CD1c-positive myeloid dendritic cell (primary cell): ENCODE measurements at regions not wholly inside any gene's neighbourhood (a gene's known extent, or its start where the extent isn't known, plus 50 kb on each side); places are given as distances from the start of the nearest gene placed in this dataset.
"Not testable (repeated sequence)": the region's sequence is repeated elsewhere in the genome, so short reads cannot be mapped to it uniquely, and the experiment has no call there.

Experiments
- DNase-seq: peaks from one replicate; pipeline ENCODE4 v3.0.0-alpha.2; 2016; ENCODE audit errors: extremely low spot score

GRCh38 chr10:28991333-28992270, 297.3 kb upstream of the LYZL1 start:
- peak; percentile 40 for DNase-seq

DNA sequence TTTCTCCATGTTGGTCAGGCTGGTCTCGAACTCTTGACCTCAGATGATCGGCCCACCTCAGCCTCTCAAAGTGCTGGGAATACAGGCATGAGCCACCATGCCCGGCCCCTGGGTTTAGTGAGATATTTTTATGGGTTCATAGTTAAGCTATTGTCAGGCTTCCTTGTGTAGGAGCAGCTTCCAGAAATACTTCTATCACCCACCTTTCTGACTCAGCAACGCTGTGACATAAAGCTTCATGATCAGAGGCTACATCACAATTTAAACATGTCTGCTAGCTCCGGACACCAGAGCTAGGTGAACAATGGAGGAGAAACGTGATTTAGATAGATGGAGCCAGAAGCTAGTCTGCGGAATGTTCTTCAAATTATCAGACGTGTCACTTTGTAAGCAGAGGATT, 295.8 kb upstream of the LYZL1 start:
- DNase-seq = no peak

- no peak for DNase-seq
These were observed 295.0 kb upstream of the LYZL1 start for GRCh38 chr10:28993861-28994260.

DNA sequence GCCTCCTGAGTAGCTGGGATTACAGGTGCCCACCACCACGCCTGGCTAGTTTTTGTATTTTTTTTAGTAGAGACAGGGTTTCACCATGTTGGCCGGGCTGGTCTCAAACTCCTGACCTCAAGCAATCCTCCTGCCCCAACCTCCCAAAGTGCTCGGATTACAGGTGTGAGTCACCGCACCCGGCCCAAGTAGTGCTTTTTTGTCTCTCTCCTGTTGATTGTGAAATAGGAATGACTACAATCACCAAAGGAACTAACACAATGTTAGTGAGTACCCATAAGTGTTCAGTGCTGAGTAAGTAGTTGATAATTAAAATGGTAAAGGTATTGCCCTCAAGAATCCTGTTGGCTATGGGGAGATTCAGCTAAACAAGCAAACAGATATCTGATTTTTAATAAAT, 294.1 kb upstream of the LYZL1 start:
- not testable (repeated sequence) for DNase-seq

GRCh38 chr10:28995497-28995896, 293.4 kb upstream of the LYZL1 start:
- DNase-seq = no peak

GRCh38 chr10:28996345-28996744, 292.5 kb upstream of the LYZL1 start:
- DNase-seq = no peak

GRCh38 chr10:28996947-28997551, 291.8 kb upstream of the LYZL1 start:
- DNase-seq = no peak

DNA sequence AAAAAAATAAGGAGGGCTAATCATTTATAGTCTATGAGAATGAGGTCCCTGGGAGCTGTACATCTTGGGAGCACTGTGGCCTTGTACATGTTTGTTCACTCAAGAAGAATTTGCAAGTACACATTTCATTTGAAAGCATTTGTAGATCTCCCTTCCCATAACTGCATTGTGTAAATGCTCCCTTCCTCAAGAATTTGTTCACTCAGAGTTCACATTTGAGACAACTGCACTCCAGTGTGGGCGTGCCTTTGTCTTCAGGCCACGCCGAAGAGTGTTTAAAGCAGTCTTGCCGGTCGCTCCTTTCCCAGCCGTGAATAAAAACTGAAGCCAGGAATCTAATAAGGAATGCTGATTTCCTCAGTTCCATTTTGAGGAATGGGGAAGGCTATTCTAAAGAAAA, 291.1 kb upstream of the LYZL1 start:
- DNase-seq = no peak

- no peak for DNase-seq
These were observed 287.1 kb upstream of the LYZL1 start for GRCh38 chr10:29001801-29002200.

- DNase-seq = not testable (repeated sequence)
These were observed 285.9 kb upstream of the LYZL1 start for GRCh38 chr10:29003014-29003413.

GRCh38 chr10:29005988-29006387, 282.9 kb upstream of the LYZL1 start:
- DNase-seq = no peak

GRCh38 chr10:29007370-29007747, 281.5 kb upstream of the LYZL1 start:
- no peak for DNase-seq

DNA sequence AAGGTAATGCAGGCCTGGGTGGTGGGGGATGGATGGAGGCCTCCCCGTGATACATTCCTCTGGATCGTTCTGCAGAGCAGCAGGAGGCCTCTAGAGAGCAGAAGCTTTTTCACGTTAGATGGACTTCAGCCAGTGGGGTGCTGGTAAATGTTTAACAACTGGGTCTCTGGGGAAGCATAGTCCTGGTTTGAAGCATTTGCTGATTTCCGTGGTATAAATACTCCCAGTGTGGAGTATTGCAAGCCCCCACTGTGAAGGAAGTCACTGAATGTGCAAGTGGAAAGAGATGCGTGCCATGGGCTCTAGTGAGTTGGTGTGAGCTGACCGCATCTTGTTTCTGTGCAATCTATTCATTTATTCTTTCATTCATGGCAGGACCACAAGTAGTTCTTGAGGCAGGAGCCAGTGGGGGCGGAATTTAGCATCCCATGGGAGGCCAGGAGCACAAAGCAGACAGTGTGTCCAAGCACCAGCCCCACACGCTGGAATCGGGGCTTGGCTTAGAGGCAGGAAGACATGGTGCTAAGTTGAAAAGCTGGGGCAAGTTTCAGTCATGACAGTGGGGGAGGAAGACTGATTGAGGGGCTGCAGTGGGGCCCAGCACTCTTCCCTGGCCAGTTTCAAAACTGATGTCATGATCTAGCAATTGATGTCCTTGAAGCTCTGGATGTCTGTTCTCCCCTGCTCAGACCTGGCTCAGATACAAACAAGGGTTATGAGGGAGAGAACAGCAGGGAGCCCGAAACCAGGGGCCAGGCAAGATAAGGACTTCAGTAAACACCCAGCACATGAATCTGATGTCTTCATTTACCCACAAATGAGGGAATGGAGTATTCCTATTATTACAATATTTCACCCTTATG, 280.9 kb upstream of the LYZL1 start:
- DNase-seq = no peak

DNA sequence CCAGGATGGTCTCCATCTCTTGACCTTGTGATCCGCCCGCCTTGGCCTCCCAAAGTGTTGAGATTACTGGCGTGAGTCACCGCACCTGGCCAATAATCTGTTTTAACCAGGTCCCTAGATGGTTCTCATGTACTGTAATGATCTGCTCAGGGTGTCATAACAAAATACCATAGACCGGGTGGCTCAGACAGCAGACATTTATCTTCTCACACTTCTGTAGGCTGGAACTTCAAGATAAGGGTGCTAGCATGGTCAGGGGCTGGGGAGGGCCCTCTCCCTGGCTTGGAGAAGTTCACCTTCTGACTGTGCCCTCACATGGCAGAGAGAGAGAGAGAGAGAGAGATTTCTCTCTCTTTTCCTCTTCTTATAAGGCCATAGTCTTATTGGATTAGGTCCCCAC, 279.4 kb upstream of the LYZL1 start:
- DNase-seq = no peak

DNA sequence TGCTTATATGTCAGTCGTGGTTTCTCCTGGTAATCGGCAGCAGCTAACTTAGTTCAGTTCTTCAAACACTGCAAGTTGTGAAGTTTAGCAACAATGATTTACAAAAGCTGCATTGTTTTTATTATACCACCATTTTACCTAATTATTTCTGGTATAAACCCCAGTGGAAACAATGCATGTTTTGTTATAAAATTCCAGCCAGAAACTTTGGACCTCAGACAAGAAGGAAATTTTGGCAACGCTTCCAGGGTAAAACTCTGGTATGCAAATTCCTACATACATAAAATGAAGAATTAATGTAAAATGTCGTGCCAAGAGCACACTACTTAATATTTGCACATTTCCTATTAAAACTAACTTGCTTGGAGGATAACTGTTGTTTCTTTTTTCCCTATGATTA, 277.4 kb upstream of the LYZL1 start:
- no peak for DNase-seq

GRCh38 chr10:29012926-29013554, 275.8 kb upstream of the LYZL1 start:
- no peak for DNase-seq

DNA sequence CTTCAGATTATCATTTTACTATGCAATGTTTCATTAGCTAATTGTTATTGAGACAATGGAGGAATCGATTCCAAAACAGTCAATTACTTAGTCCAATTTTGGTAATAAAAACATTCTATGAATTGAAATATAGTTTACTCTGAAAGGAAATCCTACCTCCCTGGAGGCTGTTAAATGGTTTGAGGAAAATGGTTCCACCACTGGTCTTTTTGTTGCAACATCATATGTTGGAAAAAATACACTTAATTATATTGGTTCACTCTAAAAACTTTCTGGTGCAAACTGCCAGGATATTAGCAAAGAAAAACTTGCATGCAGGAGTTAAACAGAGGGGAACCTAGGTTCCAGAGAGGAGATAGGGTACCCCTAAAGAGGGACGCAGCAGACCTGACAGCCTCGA, 267.3 kb upstream of the LYZL1 start:
- DNase-seq = no peak

DNA sequence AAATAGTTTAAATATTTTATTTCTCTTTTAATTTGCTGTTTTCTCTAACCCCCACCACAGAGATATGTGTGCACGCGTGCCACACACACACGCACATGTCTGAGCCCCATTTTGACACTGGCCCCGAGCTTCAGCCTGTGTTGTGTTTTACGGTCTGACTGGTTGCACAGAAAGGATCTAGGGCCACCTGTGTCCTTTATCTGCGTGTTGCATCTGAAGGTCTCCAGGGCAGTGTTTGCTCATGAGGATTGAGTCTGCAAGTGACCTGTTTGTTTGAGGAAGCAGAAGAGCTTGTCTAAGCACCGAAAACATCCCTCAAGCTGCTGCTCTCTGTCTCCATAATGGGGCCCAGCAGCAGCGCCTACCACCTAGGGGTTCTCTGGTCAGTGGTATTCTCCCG, 266.4 kb upstream of the LYZL1 start:
- DNase-seq = no peak

DNA sequence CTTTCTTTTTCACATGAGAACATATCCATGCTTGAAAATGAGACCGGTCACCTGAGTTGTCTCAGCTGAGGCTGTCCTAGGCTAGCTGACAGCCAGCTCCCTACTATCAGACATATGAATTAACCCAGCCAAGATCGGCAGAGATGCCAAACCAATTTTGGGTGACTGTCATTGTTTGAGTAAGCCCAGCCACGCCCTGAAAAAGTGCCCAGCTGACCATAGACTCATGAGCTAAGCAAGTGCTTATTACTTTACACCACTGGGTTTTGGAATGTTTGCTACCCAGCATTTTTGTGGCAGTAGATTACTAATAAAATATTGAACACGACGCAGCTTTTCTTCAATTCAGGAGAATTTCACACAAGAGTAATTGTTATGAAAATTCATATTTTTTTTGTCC, 265.2 kb upstream of the LYZL1 start:
- DNase-seq = no peak

DNA sequence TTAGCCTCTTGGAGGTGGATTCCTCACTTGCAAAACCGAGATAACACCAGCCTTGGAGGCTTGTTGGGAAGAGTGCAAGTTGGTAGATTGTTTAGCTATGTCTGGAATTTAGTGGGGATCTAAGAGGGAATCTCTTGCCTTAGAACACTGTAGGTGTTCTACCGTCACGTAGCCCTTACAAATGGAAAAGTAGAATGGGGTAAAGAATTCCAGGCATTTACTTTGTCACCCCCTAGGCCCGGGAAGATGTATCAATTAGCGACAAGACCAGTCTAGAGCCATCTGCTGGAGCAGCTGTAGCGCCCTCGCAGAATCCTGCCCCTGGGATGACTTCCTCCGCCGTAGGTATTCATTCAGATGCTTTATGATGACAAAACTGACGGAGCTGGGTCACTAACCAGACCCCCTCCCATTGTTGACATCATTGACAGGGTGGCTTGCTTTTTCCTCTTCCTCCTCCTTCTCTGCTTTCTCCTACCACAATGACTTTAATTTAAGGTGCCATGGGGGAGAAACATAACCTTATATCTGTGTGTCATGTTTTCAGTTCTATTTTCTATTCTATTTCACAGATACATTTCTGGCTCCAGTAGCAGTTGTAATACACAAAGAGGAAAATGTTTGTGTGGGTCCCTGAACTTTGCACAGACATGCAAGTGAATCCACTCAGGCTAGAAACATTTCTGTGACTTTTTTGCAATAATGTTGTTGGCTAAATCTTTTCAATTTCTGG, 262.6 kb upstream of the LYZL1 start:
- no peak for DNase-seq
